BE2C (cell line): ENCODE measurements at regions not wholly inside any gene's neighbourhood (a gene's known extent, or its start where the extent isn't known, plus 50 kb on each side); places are given as distances from the start of the nearest gene placed in this dataset.

ENCODE experiments used
- DNase-seq: peaks from one replicate; pipeline ENCODE4 v3.0.0-alpha.2; 2020
- H3K27me3 ChIP-seq: fragments of 250-450 bp; sonication (Bioruptor Pico); 2 replicates; pipeline ENCODE4 v1.5.1; 2020; ENCODE audit warnings: mild to moderate bottlenecking
- H3K36me3 ChIP-seq: fragments of 250-450 bp; sonication (Bioruptor Pico); 2 replicates; pipeline ENCODE4 v1.5.1; 2020; ENCODE audit warnings: mild to moderate bottlenecking
- H3K4me1 ChIP-seq: fragments of 250-450 bp; sonication (Bioruptor Pico); 2 replicates; pipeline ENCODE4 v1.5.1; 2020
- H3K4me3 ChIP-seq: 2 replicates; pipeline ENCODE4 v1.5.1; 2011; ENCODE audit warnings: low read depth, low read length
- H3K9me3 ChIP-seq: fragments of 250-450 bp; sonication (Bioruptor Pico); 2 replicates; pipeline ENCODE4 v1.5.1; 2020
- CTCF ChIP-seq: IDR thresholded peaks from 2 replicates; pipeline ENCODE4 v1.5.1; 2012; ENCODE audit warnings: mild to moderate bottlenecking, low read depth, low read length

- no peak for DNase-seq
- H3K4me1 ChIP-seq, result no peaks in the 10 kb centered on the region
- H3K27me3 ChIP-seq, result no peaks in the 10 kb centered on the region
- no peaks in the 10 kb centered on the region for H3K36me3 ChIP-seq
- no peak overlapping the region for H3K4me3 ChIP-seq
- TF ChIP-seq CTCF, result no peak
- H3K9me3 ChIP-seq, result no peaks in the 10 kb centered on the region
These were observed 339.1 kb downstream of the PMP22 start for GRCh38 chr17:14926073-14926472.

- Histone ChIP-seq H3K36me3 (no peaks in the 10 kb centered on the region), H3K9me3 (no peaks in the 10 kb centered on the region), H3K4me3 (no peak overlapping the region), H3K27me3 (no peaks in the 10 kb centered on the region), H3K4me1 (no peaks in the 10 kb centered on the region)
- DNase-seq, result no peak
- TF ChIP-seq CTCF, result no peak
These were observed 339.6 kb downstream of the PMP22 start for GRCh38 chr17:14925498-14925897.

- DNase-seq, result no peak
- no peaks in the 10 kb centered on the region for H3K27me3 ChIP-seq
- no peaks in the 10 kb centered on the region for H3K36me3 ChIP-seq
- H3K4me3 ChIP-seq, result no peak overlapping the region
- H3K9me3 ChIP-seq, result no peaks in the 10 kb centered on the region
- TF ChIP-seq CTCF, result no peak
- H3K4me1 ChIP-seq, result no peaks in the 10 kb centered on the region
These were observed 341.1 kb downstream of the PMP22 start for GRCh38 chr17:14923981-14924380.

- no peaks in the 10 kb centered on the region for H3K36me3 ChIP-seq
- no peak for DNase-seq
- H3K9me3 ChIP-seq, result no peaks in the 10 kb centered on the region
- H3K27me3 ChIP-seq, result no peaks in the 10 kb centered on the region
- TF ChIP-seq CTCF, result no peak
- H3K4me3 ChIP-seq, result no peak overlapping the region
- no peaks in the 10 kb centered on the region for H3K4me1 ChIP-seq
These were observed 342.7 kb downstream of the PMP22 start for GRCh38 chr17:14922411-14922810.

- H3K4me1 ChIP-seq, result no peaks in the 10 kb centered on the region
- DNase-seq, result no peak
- H3K27me3 ChIP-seq, result no peaks in the 10 kb centered on the region
- no peaks in the 10 kb centered on the region for H3K36me3 ChIP-seq
- TF ChIP-seq CTCF, result no peak
- H3K9me3 ChIP-seq, result no peaks in the 10 kb centered on the region
- H3K4me3 ChIP-seq, result no peak overlapping the region
These were observed 343.2 kb downstream of the PMP22 start for GRCh38 chr17:14921936-14922335.

GRCh38 chr17:14919631-14920213, 345.4 kb downstream of the PMP22 start:
- no peaks in the 10 kb centered on the region for H3K9me3 ChIP-seq
- no peak for DNase-seq
- H3K36me3 ChIP-seq, result no peaks in the 10 kb centered on the region
- no peak overlapping the region for H3K4me3 ChIP-seq
- H3K4me1 ChIP-seq, result no peaks in the 10 kb centered on the region
- no peaks in the 10 kb centered on the region for H3K27me3 ChIP-seq
- no peak for TF ChIP-seq CTCF
